K562 (cell line): ENCODE measurements at regions not wholly inside any gene's neighbourhood (a gene's known extent, or its start where the extent isn't known, plus 50 kb on each side); places are given as distances from the start of the nearest gene placed in this dataset.

Source experiments
- ATAC-seq: fragments of 200-7000 bp; cut with Tn5 transposase; 3 replicates; pipeline ENCODE4 v1.9.1; 2020; ENCODE audit warnings: moderate library complexity
- BruUV-seq: library from RNA; stranded (reverse); fragments of 400-500 nt; replicated peaks from 2 replicates; lab custom pipeline; 2021; lab: Mats Ljungman, UMichigan
- CTCF ChIA-PET: fragments of 300-600 bp; formaldehyde crosslinking; extraction: SDS; loops from one replicate; lab custom pipeline; 2021; ENCODE audit warnings: low intra/inter-chr PET ratio; lab: Yijun Ruan, JAX
- POLR2A ChIA-PET: fragments of 300-600, 350-650 bp; sonication (Branson Sonifier 250); formaldehyde crosslinking; extraction: SDS; loops from one replicate; lab custom pipeline; 2021; ENCODE audit warnings: antibody characterized with exemption, inconsistent platforms; lab: Yijun Ruan, JAX
- DNase-seq, 4 experiments: peaks; one replicate each; pipeline versions ENCODE4 v3.0.0 to v3.0.0-alpha.2; 2011 to 2018; ENCODE audit warnings: low spot score in 3 of 4, mixed read lengths in 3 of 4; ENCODE audit errors: extremely low read depth in 1 of 4
- FAIRE-seq: peaks from 2 replicates; lab custom pipeline; 2011; peaks lifted over from hg19 to GRCh38; lab: Jason Lieb, UNC
- H2AFZ ChIP-seq: 2 replicates; pipeline ENCODE4 v1.6.0; 2011; ENCODE audit warnings: low read depth, low read length, control low read depth, inconsistent platforms
- H3K27ac ChIP-seq: fragments of 200-600 bp; 3 replicates; pipeline ENCODE4 v1.8.0; 2011; ENCODE audit warnings: low read depth, mild to moderate bottlenecking, control low read depth, inconsistent platforms, low read length, moderate library complexity, mixed read lengths; ENCODE audit errors: extremely low read depth
- H3K27me3 ChIP-seq, 2 experiments: fragments of 300-600 bp in 1 of 2; 2 replicates in 1 of 2; 3 replicates in 1 of 2; pipeline versions ENCODE4 v1.6.0 to v1.8.0; 2011; ENCODE audit warnings: inconsistent platforms in 2 of 2, low read length in 2 of 2, mild to moderate bottlenecking in 1 of 2, mixed read lengths in 1 of 2, moderate library complexity in 1 of 2; ENCODE audit not compliant: control insufficient read depth in 2 of 2, insufficient read depth in 2 of 2
- H3K36me3 ChIP-seq: fragments of 300-600 bp; 3 replicates; pipeline ENCODE4 v1.8.0; 2011; ENCODE audit warnings: mild to moderate bottlenecking, low read length, inconsistent platforms; ENCODE audit not compliant: control insufficient read depth, insufficient read depth
- H3K4me1 ChIP-seq, 2 experiments: fragments of 200-600 bp in 1 of 2; replicated peaks in 1 of 2; 2 replicates in 1 of 2; 3 replicates in 1 of 2; pipeline versions ENCODE4 v1.5.1 to v1.8.0; 2011; ENCODE audit warnings: inconsistent platforms in 2 of 2, low read length in 2 of 2, mild to moderate bottlenecking in 1 of 2, mixed read lengths in 1 of 2, moderate library complexity in 1 of 2; ENCODE audit not compliant: control insufficient read depth in 2 of 2, insufficient read depth in 2 of 2
- H3K4me2 ChIP-seq: 2 replicates; pipeline ENCODE4 v1.6.1; 2011; ENCODE audit warnings: low read length, control low read depth, inconsistent platforms, mixed read lengths; ENCODE audit not compliant: insufficient read depth
- H3K4me3 ChIP-seq: fragments of 200-600 bp; sonication (generic), shearing (Covaris generic); 2 replicates; pipeline ENCODE4 v1.5.1; 2016; ENCODE audit warnings: control low read depth, inconsistent platforms
- H3K79me2 ChIP-seq: fragments of 200-600 bp; 3 replicates; pipeline ENCODE4 v1.8.0; 2011; ENCODE audit warnings: low read length, inconsistent platforms; ENCODE audit not compliant: control insufficient read depth, insufficient read depth
- H3K9ac ChIP-seq, 2 experiments: 2 replicates each; pipeline versions ENCODE4 v1.6.0 to v1.6.1; 2011; ENCODE audit warnings: low read depth in 2 of 2, low read length in 2 of 2, control low read depth in 1 of 2, inconsistent platforms in 1 of 2, mild to moderate bottlenecking in 1 of 2, mixed read lengths in 1 of 2; ENCODE audit not compliant: insufficient read depth in 1 of 2
- H3K9me1 ChIP-seq: one replicate; pipeline ENCODE4 v1.6.0; 2011; ENCODE audit warnings: inconsistent platforms, mild to moderate bottlenecking, low read length, moderate library complexity; ENCODE audit not compliant: control insufficient read depth, insufficient read depth
- H3K9me3 ChIP-seq: replicated peaks from 2 replicates; pipeline ENCODE4 v1.5.1; 2011; ENCODE audit warnings: low read depth, low read length, inconsistent platforms; ENCODE audit not compliant: control insufficient read depth, insufficient read depth
- H4K20me1 ChIP-seq: replicated peaks from 2 replicates; pipeline ENCODE4 v1.6.1; 2011; ENCODE audit warnings: low read length, inconsistent platforms, mixed read lengths; ENCODE audit not compliant: control insufficient read depth, insufficient read depth
- CXXC5 ChIP-seq: fragments of 250-450 bp; sonication (Bioruptor Pico); IDR thresholded peaks from 2 replicates; pipeline ENCODE4 v1.8.0; 2022; ENCODE audit warnings: inconsistent platforms, mild to moderate bottlenecking, moderate library complexity
- E2F6 ChIP-seq, 2 experiments: IDR thresholded peaks; 2 replicates each; pipeline ENCODE4 v1.6.1; 2011; ENCODE audit warnings: borderline replicate concordance in 1 of 2, control low read depth in 1 of 2, low read depth in 1 of 2, low read length in 1 of 2, mild to moderate bottlenecking in 1 of 2, mixed read lengths in 1 of 2, moderate library complexity in 1 of 2; ENCODE audit not compliant: insufficient read depth in 1 of 2, insufficient read length in 1 of 2, poor library complexity in 1 of 2, severe bottlenecking in 1 of 2; ENCODE audit errors: extremely low read depth in 1 of 2
- ILK ChIP-seq: fragments of 450-650 bp; IDR thresholded peaks from 2 replicates; pipeline ENCODE4 v1.6.1; 2016; ENCODE audit warnings: missing genetic modification characterization, low read depth, mild to moderate bottlenecking, missing compliant biosample characterization, moderate library complexity, borderline replicate concordance
- NR0B1 ChIP-seq: fragments of 450-650 bp; IDR thresholded peaks from one replicate; pipeline ENCODE4 v1.6.1; 2018; ENCODE audit warnings: mild to moderate bottlenecking, moderate library complexity; ENCODE audit not compliant: partially characterized antibody
- RFX5 ChIP-seq: IDR thresholded peaks from 2 replicates; pipeline ENCODE4 v1.6.1; 2011; ENCODE audit warnings: low read depth, mild to moderate bottlenecking, improper control_type of control experiment, low read length
- SREBF2 ChIP-seq: sonication (generic); formaldehyde crosslinking; IDR thresholded peaks from 2 replicates; pipeline ENCODE4 v1.4.0; 2020; ENCODE audit warnings: mild to moderate bottlenecking, missing genetic modification reagents
- ZBTB33 ChIP-seq: sonication (generic); formaldehyde crosslinking; IDR thresholded peaks from 2 replicates; pipeline ENCODE4 v1.8.1; 2023; ENCODE audit warnings: mild to moderate bottlenecking, missing genetic modification reagents
- ZKSCAN8 ChIP-seq: fragments of 200-800 bp; sonication (Bioruptor generic); IDR thresholded peaks from 2 replicates; pipeline ENCODE4 v1.6.1; 2016; ENCODE audit warnings: missing genetic modification characterization, missing compliant biosample characterization
- ZNF324 ChIP-seq: fragments of 250-450 bp; sonication (Bioruptor Pico); IDR thresholded peaks from 2 replicates; pipeline ENCODE4 v1.4.0; 2020; ENCODE audit warnings: mild to moderate bottlenecking
- ZNF75A ChIP-seq: fragments of 450-650 bp; formaldehyde crosslinking; IDR thresholded peaks from 2 replicates; pipeline ENCODE4 v1.4.0; 2020; ENCODE audit warnings: mild to moderate bottlenecking
- WGBS: fragments of 100-300 bp; shearing (Covaris generic); methylation state at CpG from one replicate; pipeline ENCODE4 v1.1.6; 2016; ENCODE audit warnings: low coverage, mixed read lengths; ENCODE audit not compliant: insufficient coverage; ENCODE audit errors: missing lambda C conversion rate; 5-methylcytosine and 5-hydroxymethylcytosine counted together
- in situ Hi-C: fragments of 300-500 bp; cut with MboI; formaldehyde crosslinking; loops from 4 replicates; pipeline ENCODE4 v1.15.0; 2018; ENCODE audit warnings: inconsistent platforms, mixed read lengths
- intact Hi-C: fragments of 100-400 bp; cut with micrococcal nuclease; formaldehyde crosslinking; loops from 2 replicates; pipeline ENCODE4 v1.14.2; 2022

- Histone ChIP-seq H3K4me3 (no peak overlapping the region), H3K9me3 (no peaks in the 10 kb centered on the region), H4K20me1 (no peaks in the 10 kb centered on the region), H3K4me2 (no peak overlapping the region), H3K4me1 (no peaks in the 10 kb centered on the region), H3K9me1 (no peaks in the 10 kb centered on the region), H3K27me3 (peaks cover 19 to 38% of the 10 kb centered on the region in 2 experiments; a peak in 4 of 5 replicates), H3K79me2 (no peaks in the 10 kb centered on the region), H3K36me3 (no peaks in the 10 kb centered on the region), H3K27ac (no peak overlapping the region), H2AFZ (no peak overlapping the region), H3K9ac (no peak overlapping the region)
- ChIA-PET POLR2A (interaction anchor here (0.7 kb wide), 1 partner anchor 214 kb away, joined by 3 read pairs; no protein-coding TSS in a partner anchor), CTCF (interaction anchor here (0.6 kb wide), 1 partner anchor 10 kb away, joined by 3 read pairs; no protein-coding TSS in a partner anchor)
- ATAC-seq (no peak), FAIRE-seq (no peak), DNase-seq (no peak)
- intact Hi-C loops: no loop called here
- 2% methylated on average over 8 of the region's 8 CpGs for WGBS
- TF ChIP-seq NR0B1 (no peak), RFX5 (no peak), ZNF75A (no peak), ILK (no peak), CXXC5 (no peak), E2F6 (IDR thresholded peaks at IDR 0.05; ENCODE audit: borderline replicate concordance in 1 of 2, extremely low read depth in 1 of 2, insufficient read depth in 1 of 2, insufficient read length in 1 of 2, low read depth in 1 of 2, low read length in 1 of 2, poor library complexity in 1 of 2, severe bottlenecking in 1 of 2) (no peak), ZNF324 (CRISPR knock-in tag) (no peak), SREBF2 (no peak), ZKSCAN8 (CRISPR knock-in tag) (no peak), ZBTB33 (CRISPR knock-in tag) (no peak)
- BruUV-seq: no TSS peak
- in situ Hi-C loops: no loop called here
Observed at GRCh38 chr6:1043458-1043836, 268.5 kb upstream of the FOXQ1 start.
